NCI-H82 treated with DMSO at 0.1 percent for 48 hours (cell line): ENCODE measurements at regions not wholly inside any gene's neighbourhood (a gene's known extent, or its start where the extent isn't known, plus 50 kb on each side); places are given as distances from the start of the nearest gene placed in this dataset.

Experiments
- DNase-seq: peaks from one replicate; lab custom pipeline; 2025; ENCODE audit not compliant: unreplicated experiment; lab: John Stamatoyannopoulos, UW

GRCh38 chr4:123974386-123975149 lies 578.0 kb downstream of the SPRY1 start:
- no peak for DNase-seq

GRCh38 chr4:123976285-123976684 lies 579.7 kb downstream of the SPRY1 start:
- DNase-seq, result no peak

- DNase-seq, result no peak
Measured at GRCh38 chr4:123976819-123977218, 580.2 kb downstream of the SPRY1 start.

DNA sequence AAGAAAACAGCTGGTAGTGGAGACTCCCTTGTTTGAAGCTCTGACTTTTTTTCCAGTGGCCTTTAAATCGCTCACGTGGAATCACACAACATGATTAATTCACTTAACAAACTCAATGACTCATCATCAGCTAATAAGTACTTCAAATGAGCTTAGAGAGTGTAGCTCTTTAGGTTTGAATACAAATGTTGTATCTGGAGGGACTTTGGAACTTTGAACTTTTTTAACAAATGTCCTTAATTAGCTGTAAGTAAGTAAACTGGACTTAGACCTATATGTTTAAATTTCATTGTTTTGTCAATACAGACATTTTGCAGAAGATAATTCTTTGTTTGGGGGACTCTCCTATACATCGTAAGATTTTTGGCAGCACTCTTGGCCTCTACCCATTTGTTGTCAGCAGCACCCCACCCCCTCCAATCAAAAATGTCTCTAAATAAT lies 581.1 kb downstream of the SPRY1 start:
- peak; percentile 44 for DNase-seq

DNA sequence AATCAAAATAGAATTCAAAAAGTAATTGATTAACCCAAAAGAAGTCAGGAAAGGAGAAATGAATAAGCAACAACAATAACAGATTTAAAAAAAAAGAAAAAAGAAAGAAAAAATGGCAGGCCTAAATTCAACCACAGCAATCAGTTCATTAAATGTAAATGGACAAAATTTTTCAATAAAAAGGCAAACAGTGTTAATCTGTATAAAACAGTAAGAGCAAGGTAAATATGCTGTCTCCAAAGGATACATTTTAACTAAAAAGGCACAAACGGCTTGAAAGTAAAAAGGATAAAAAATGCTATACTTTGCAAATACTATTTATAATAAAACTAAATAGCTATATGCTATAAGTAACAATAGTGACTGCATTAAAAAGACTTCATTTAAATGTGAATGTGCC lies 582.0 kb downstream of the SPRY1 start:
- no peak for DNase-seq

- no peak for DNase-seq
Measured at GRCh38 chr4:123980736-123981300, 584.2 kb downstream of the SPRY1 start.

GRCh38 chr4:123984886-123985285 lies 588.3 kb downstream of the SPRY1 start:
- no peak for DNase-seq

DNA sequence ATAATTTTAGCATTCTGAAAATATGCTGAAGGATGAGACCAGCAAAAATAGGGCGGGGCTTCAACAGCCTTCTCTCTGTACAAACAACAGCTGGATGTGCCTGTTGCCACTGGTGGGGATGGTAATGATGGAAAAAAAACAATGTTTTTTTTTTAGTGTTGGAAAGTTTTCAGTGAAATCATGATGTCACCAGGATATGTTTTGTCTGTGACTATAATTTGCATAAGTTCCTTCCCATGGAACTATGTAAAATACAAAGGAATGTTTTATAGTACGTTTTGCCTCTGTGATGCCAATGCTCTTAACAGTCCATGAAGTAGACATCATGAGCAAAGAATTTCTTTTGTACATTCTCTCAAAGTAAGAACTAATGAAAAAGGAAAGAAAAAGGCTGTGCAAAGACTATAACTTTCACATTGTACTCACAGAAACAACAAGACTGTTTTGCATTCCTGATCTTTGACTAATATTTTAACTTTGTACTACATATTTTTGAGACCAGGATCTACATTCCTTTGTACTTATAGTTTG lies 589.7 kb downstream of the SPRY1 start:
- no peak for DNase-seq

- no peak for DNase-seq
Measured at GRCh38 chr4:123987408-123987807, 590.8 kb downstream of the SPRY1 start.

- no peak for DNase-seq
Measured at GRCh38 chr4:123990310-123990870, 593.8 kb downstream of the SPRY1 start.

- no peak for DNase-seq
Measured at GRCh38 chr4:123994917-123995316, 598.3 kb downstream of the SPRY1 start.

DNA sequence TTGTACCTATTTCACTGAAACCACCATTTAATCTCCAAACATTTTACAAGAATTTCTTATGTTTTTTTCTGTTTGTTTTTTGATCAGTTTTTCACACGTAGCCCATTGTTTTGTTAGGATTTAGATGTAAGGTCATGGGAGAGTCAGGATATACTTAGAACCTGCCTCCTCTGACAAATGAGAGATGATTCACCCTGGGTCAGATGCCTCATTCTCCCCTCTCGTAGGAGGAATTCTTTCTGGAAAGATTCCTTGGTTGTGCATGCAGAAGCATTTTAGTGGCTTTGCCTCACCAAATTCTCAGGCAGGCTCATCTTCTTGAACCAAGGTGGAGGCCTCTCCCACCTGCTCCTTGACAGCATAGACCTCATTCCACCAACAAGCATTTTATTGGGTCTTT lies 599.3 kb downstream of the SPRY1 start:
- DNase-seq, result no peak

DNA sequence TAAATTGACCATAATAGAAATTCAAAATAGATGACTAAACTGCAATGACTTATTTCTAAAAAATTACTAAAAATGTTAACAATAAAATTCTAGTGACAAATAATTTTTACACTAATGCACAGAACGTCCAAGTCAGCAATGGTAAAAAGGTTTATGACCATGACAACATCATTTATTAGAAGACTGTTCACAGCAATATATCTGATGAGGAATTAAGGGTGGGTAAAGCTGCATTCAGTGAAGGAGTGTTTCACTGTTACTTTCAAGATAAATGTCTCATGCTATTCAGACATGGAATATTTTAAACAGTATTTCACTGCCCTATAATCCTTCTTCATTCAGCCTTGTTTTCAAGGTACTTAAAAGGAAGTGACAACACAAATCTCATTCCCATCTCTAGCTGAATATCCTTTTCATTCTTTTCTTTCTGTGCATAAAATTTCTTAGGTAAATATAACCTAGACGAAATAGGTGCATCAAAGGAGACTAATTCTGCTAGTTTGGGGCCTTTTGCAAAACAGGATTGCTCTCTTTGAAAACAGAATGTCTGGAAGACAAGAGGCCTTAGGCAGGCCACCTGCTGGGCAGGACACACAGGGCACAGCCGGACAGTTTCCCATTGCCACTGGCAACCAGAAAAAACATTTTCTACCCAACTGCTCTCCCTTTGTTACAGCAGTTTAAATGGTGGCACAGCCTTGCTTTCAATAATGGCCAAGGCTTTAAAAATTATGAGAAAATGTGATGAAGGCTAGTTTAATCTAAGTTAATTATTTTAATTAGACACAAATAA lies 600.3 kb downstream of the SPRY1 start:
- DNase-seq, result no peak

GRCh38 chr4:123997776-123998449 lies 601.3 kb downstream of the SPRY1 start:
- peak; percentile 15 for DNase-seq

GRCh38 chr4:124000233-124000632 lies 603.6 kb downstream of the SPRY1 start:
- no peak for DNase-seq

GRCh38 chr4:124015766-124016165 lies 619.2 kb downstream of the SPRY1 start:
- no peak for DNase-seq

DNA sequence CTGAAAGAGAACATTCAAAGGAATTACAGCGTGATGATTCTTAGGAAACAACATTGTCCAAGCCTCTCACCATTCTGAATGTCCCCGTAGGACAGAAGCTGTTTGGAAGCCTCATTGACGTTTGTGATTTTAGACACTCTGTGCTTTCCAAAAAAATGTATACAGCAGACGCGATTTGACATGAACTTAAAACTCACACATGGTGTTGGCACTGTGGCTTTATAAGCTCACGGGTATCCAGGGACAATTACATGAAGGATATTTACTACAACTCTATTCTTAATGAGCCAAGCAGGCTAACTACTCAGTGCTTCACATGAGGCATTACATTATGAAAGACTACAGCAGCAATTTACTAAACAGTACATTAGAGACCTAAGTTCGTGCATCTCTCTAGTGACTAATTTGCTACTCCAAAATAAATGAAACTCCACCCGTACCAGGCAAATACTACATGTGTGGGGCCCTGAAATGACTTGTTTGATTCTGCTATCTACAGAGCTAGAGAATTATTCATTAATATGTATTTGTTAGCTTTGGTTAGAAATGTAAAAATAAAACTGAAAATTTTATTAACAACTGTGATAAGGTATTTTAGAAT lies 620.7 kb downstream of the SPRY1 start:
- DNase-seq, result no peak

DNA sequence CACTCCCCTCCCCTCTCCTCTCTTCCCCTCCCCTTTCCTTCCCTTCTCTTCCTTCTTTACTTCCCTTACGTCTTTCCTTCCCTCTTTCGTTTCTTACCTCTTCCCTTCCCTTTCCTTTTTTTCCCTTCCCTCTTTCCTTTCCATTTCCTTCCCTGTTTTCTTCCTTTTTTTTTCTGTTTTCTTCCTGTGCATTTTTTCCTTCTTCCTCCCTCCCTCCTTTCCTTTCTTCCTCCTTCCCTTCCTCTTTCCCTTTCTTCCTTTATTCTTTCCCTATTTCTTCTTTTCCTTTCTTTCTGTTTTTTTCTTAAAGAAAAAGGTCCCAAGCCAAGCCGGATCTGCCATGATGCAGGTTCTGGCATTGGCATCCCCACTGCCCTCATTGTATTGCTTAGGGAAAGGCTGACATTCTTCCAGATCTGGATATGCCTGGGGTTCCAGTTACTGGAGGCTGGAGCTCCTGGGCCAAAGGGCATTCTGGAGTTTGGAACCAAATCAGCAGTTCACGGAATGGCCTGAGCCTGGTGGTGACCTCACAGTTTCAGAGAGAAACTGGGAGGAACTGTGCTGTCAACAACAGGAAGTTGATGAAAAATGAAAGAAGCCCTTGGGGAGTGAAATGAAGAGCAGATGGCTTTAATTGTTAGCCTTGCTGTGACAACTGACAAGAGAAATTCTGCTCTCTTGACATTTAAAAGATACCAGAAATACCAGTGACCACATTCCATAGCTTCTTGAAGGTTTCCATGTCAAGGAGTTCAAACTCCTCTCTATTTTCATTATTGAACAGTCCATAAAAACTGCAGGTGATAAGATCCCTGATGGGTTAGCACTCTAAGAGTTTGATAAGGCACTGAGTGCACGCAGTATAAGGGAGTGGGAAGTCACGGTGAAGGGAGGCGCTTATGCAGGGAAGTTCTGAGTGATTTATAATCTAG lies 622.1 kb downstream of the SPRY1 start:
- no peak for DNase-seq

GRCh38 chr4:124019749-124020549 lies 623.4 kb downstream of the SPRY1 start:
- DNase-seq, result no peak
